ENCODE measurements at regions not wholly inside any gene's neighbourhood (a gene's known extent, or its start where the extent isn't known, plus 50 kb on each side); places are given as distances from the start of the nearest gene placed in this dataset.

DNA sequence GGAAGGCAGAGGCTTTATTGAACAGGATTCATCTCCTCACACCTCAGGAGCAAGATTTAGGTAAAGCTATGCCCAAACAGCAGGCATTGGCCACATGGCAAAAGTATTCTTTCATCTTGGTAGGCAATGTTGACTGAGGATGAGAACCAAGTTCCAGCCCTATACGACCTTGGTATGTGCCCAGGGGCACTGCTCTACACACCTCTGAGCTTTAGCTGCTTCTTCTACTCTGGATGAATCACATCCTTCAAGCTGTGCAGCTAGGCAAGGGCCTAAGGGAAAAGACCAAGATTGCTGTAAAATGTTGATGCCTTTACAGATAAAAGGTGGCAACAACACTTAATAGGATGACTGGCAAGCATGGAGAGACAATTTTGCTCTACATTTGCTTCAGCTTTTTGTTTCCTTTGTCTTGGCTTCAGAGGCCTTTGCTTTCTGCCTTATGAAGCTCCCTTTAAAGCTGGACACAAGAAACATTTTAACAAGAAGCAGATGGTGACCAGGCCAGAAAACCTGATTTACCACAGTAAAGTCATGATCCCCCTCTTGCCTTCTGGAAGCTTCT lies 183.3 kb upstream of the KITLG start:
- no peaks in the 10 kb centered on the region for H3K9me3 ChIP-seq
- H3K4me1 ChIP-seq (ENCODE audit: insufficient read depth), result no peaks in the 10 kb centered on the region
- 82 to 89% (median 86%) methylated on average over 1 of the region's 1 CpG for WGBS, 3 donors
- H3K4me3 ChIP-seq, result no peak overlapping the region
- TF ChIP-seq POLR2A (IDR thresholded peaks at IDR 0.05) (no peak), EP300 (IDR thresholded peaks at IDR 0.05) (no peak)
- TF ChIP-seq, protein P1, sequence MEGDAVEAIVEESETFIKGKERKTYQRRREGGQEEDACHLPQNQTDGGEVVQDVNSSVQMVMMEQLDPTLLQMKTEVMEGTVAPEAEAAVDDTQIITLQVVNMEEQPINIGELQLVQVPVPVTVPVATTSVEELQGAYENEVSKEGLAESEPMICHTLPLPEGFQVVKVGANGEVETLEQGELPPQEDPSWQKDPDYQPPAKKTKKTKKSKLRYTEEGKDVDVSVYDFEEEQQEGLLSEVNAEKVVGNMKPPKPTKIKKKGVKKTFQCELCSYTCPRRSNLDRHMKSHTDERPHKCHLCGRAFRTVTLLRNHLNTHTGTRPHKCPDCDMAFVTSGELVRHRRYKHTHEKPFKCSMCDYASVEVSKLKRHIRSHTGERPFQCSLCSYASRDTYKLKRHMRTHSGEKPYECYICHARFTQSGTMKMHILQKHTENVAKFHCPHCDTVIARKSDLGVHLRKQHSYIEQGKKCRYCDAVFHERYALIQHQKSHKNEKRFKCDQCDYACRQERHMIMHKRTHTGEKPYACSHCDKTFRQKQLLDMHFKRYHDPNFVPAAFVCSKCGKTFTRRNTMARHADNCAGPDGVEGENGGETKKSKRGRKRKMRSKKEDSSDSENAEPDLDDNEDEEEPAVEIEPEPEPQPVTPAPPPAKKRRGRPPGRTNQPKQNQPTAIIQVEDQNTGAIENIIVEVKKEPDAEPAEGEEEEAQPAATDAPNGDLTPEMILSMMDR (IDR thresholded peaks at IDR 0.05), result no peak
- intact Hi-C loops (cut with DNase I), result no loop called here
- no peak overlapping the region for H3K27ac ChIP-seq
- H3K27me3 ChIP-seq, result no peaks in the 10 kb centered on the region
- no peak for DNase-seq
- no peaks in the 10 kb centered on the region for H3K36me3 ChIP-seq

DNA sequence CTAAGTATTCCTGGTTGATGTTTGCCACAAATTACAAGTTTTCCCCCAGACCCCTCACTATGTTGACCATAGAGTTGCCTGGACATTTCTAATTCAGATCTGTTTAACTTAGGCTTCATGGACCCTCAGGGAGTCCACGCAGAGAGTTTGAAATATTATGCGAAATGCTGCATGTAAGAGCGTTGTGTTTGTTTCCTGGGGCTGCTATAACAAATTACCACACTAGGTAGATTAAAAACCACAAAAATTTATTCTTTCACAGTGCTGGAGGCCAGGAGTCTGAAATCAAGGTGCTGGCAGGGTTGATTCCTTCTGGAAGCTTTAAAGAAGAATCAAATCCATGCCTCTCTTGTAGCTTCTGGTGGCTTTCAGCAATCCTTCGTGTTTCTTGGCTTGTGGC lies 177.9 kb upstream of the KITLG start:
- TF ChIP-seq EP300 (IDR thresholded peaks at IDR 0.05) (no peak), POLR2A (IDR thresholded peaks at IDR 0.05) (no peak)
- TF ChIP-seq, protein P1 (IDR thresholded peaks at IDR 0.05), result no peak
- H3K9me3 ChIP-seq, result no peaks in the 10 kb centered on the region
- no peaks in the 10 kb centered on the region for H3K36me3 ChIP-seq
- no peak overlapping the region for H3K27ac ChIP-seq
- no peak overlapping the region for H3K4me3 ChIP-seq
- H3K4me1 ChIP-seq (ENCODE audit: insufficient read depth), result no peaks in the 10 kb centered on the region
- 89 to 92% (median 90%) methylated on average over 4 of the region's 4 CpGs for WGBS, 3 donors
- H3K27me3 ChIP-seq, result no peaks in the 10 kb centered on the region
- intact Hi-C loops (cut with DNase I), result loop anchor here in 1 of 4 donors (10.0 kb wide), 1 partner anchor 427 kb away; no protein-coding TSS in a partner anchor
- DNase-seq, result no peak

DNA sequence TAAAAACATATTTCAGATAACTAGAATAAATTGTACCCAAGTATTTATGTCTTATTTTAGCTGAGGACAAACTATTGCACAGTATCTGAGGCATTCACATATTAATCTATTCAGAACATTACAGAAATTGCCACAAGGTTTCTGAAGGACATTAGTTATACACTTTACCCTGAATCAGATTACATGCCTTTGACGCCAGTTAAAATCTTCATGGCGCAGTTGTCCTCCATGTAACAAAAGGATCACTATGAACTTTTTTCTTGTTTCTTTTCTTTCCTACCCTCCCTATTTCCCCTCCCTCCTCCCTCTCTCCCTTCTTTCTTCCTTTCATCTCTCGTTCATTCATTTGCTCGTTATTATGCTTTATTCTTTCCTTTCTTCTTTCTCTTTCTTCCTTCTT lies 176.6 kb upstream of the KITLG start:
- H3K4me1 ChIP-seq (ENCODE audit: insufficient read depth), result no peaks in the 10 kb centered on the region

DNA sequence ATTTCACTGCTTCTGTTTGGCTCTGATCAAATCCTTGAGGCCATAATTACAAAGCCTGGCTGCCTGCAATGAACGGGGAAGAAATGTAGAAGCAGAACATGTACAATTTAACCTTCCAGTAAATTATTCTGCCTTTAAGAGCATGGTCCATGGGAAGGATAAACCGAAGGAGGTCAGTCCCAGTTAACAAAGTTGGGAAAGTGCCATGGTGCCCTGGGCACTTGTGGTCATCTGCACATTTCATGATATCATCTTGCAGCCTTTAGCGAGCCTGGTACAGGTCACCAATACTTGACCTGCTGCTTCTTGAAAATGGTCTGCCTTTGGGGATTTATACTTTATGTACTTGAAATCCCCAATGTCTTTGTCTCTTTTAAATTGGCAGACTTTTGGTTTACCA lies 175.9 kb upstream of the KITLG start:
- Histone ChIP-seq H3K4me1 (ENCODE audit: insufficient read depth) (no peaks in the 10 kb centered on the region), H3K27me3 (no peaks in the 10 kb centered on the region), H3K4me3 (no peak overlapping the region), H3K9me3 (no peaks in the 10 kb centered on the region), H3K27ac (no peak overlapping the region), H3K36me3 (no peaks in the 10 kb centered on the region)
- TF ChIP-seq EP300 (IDR thresholded peaks at IDR 0.05), result no peak
- TF ChIP-seq, protein P1 (IDR thresholded peaks at IDR 0.05), result no peak
- intact Hi-C loops (cut with DNase I), result loop anchor here in 1 of 4 donors (10.0 kb wide), 1 partner anchor 429 kb away; no protein-coding TSS in a partner anchor
- 84 to 86% (median 85%) methylated on average over 3 of the region's 3 CpGs for WGBS, 3 donors
- no peak for DNase-seq

More for the DNA sequence above, 176.6 kb upstream of the KITLG start:
- Histone ChIP-seq H3K27ac (no peak overlapping the region), H3K27me3 (no peaks in the 10 kb centered on the region), H3K9me3 (no peaks in the 10 kb centered on the region), H3K36me3 (no peaks in the 10 kb centered on the region), H3K4me3 (no peak overlapping the region)
- intact Hi-C loops (cut with DNase I), result loop anchor here in 1 of 4 donors (10.0 kb wide), 1 partner anchor 428 kb away; no protein-coding TSS in a partner anchor
- TF ChIP-seq POLR2A (IDR thresholded peaks at IDR 0.05) (no peak), EP300 (IDR thresholded peaks at IDR 0.05) (no peak)
- TF ChIP-seq, protein P1 (IDR thresholded peaks at IDR 0.05), result no peak
- 83 to 85% (median 83%) methylated on average over 4 of the region's 4 CpGs for WGBS, 3 donors
- DNase-seq, result no peak

Measured in ovary (tissue), 7 donors.